ENCODE measurements at regions not wholly inside any gene's neighbourhood (a gene's known extent, or its start where the extent isn't known, plus 50 kb on each side); places are given as distances from the start of the nearest gene placed in this dataset.

- H3K4me1 ChIP-seq (ENCODE audit: control insufficient read depth in 2 of 2, insufficient read depth in 1 of 2, low read depth in 1 of 2, low read length in 2 of 2) = peaks cover 4 to 21% of the 10 kb centered on the region in 2 donors
- H3K4ac ChIP-seq (ENCODE audit: low read length) = no peak overlapping the region
- DNase-seq (ENCODE audit: low spot score) = no peak
- H3K79me1 ChIP-seq (ENCODE audit: low read depth, low read length) = no peaks in the 10 kb centered on the region
- H2BK5ac ChIP-seq (ENCODE audit: low read length) = no peak overlapping the region
- no peak overlapping the region for H2BK15ac ChIP-seq (ENCODE audit: low read length)
- no peak overlapping the region for H2AFZ ChIP-seq (ENCODE audit: low read length)
- no peak overlapping the region for H3K27ac ChIP-seq (replicated peaks; ENCODE audit: low read length)
- WGBS, 2 donors (ENCODE audit: extremely low coverage in 2 of 2, insufficient read length in 2 of 2, insufficient replicate concordance in 1 of 2) = no CpG with 5 or more reads among the region's 13 CpGs
- no peak overlapping the region for H4K91ac ChIP-seq (ENCODE audit: low read depth, low read length, poor library complexity)
- H3K27me3 ChIP-seq (ENCODE audit: control insufficient read depth in 3 of 3, insufficient read depth in 3 of 3, low read depth in 1 of 3, low read length in 3 of 3) = peaks cover 0 to 4% (median 0%) of the 10 kb centered on the region in 3 experiments
- H2BK120ac ChIP-seq (ENCODE audit: low read depth, low read length) = no peak overlapping the region
- H3K9me3 ChIP-seq (replicated peaks in 1 of 2; ENCODE audit: control insufficient read depth in 2 of 2, insufficient read depth in 1 of 2, low read depth in 1 of 2, low read length in 2 of 2) = no peaks in the 10 kb centered on the region
- no peak overlapping the region for H3K14ac ChIP-seq (ENCODE audit: low read length)
- H3K23ac ChIP-seq (ENCODE audit: low read depth, low read length, poor library complexity) = no peak overlapping the region
- H2AK5ac ChIP-seq (ENCODE audit: low read depth, low read length) = no peak overlapping the region
- no peak overlapping the region for H3K4me2 ChIP-seq (ENCODE audit: insufficient read depth, low read length, poor library complexity, severe bottlenecking)
- no peak overlapping the region for H3K4me3 ChIP-seq (ENCODE audit: low read length in 2 of 2)
- no peak overlapping the region for H2BK12ac ChIP-seq (ENCODE audit: low read length)
- no peak overlapping the region for H4K8ac ChIP-seq (ENCODE audit: low read depth, low read length)
- H3K9ac ChIP-seq (ENCODE audit: low read depth, low read length, poor library complexity) = no peak overlapping the region
- H3K18ac ChIP-seq (ENCODE audit: low read length) = no peak overlapping the region
- H3K36me3 ChIP-seq (replicated peaks in 1 of 2; ENCODE audit: control insufficient read depth in 2 of 2, insufficient read depth in 2 of 2, low read length in 2 of 2) = no peaks in the 10 kb centered on the region
These were observed 313.4 kb downstream of the BUD13 start for GRCh38 chr11:116459185-116460045.

DNA sequence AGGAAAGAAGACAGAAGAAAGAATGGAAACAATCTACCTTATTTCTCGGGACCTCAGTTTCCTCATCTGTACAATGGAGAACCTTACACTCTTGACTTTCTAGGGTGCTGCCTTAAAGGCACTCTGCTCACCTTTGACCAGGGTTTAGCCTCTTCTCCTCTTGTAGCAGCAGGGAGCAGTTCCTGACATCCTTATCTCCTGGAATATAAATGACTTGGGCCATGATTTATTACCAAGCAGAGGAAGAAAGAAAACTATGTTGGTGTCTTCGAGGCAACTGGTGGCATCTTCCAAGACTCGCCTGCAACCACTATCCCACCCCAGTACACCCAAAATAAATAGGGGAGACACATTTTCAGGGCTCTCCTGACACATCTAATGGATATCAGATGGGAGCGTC is 314.2 kb downstream of the BUD13 start:
- Histone ChIP-seq H3K14ac (ENCODE audit: low read length) (no peak overlapping the region), H2BK15ac (ENCODE audit: low read length) (no peak overlapping the region), H2BK12ac (ENCODE audit: low read length) (no peak overlapping the region), H3K79me1 (ENCODE audit: low read depth, low read length) (no peaks in the 10 kb centered on the region), H4K91ac (ENCODE audit: low read depth, low read length, poor library complexity) (no peak overlapping the region), H3K27me3 (ENCODE audit: control insufficient read depth in 3 of 3, insufficient read depth in 3 of 3, low read depth in 1 of 3, low read length in 3 of 3) (peaks cover 0 to 4% (median 0%) of the 10 kb centered on the region in 3 experiments), H2BK120ac (ENCODE audit: low read depth, low read length) (no peak overlapping the region), H3K27ac (replicated peaks; ENCODE audit: low read length) (no peak overlapping the region), H4K8ac (ENCODE audit: low read depth, low read length) (no peak overlapping the region), H3K18ac (ENCODE audit: low read length) (no peak overlapping the region), H3K4me2 (ENCODE audit: insufficient read depth, low read length, poor library complexity, severe bottlenecking) (no peak overlapping the region), H3K4me1 (ENCODE audit: control insufficient read depth in 2 of 2, insufficient read depth in 1 of 2, low read depth in 1 of 2, low read length in 2 of 2) (peaks cover 4 to 18% of the 10 kb centered on the region in 2 donors), H3K9ac (ENCODE audit: low read depth, low read length, poor library complexity) (no peak overlapping the region), H2AFZ (ENCODE audit: low read length) (no peak overlapping the region), H3K4me3 (ENCODE audit: low read length in 2 of 2) (no peak overlapping the region), H2AK5ac (ENCODE audit: low read depth, low read length) (no peak overlapping the region), H3K36me3 (replicated peaks in 1 of 2; ENCODE audit: control insufficient read depth in 2 of 2, insufficient read depth in 2 of 2, low read length in 2 of 2) (no peaks in the 10 kb centered on the region), H3K23ac (ENCODE audit: low read depth, low read length, poor library complexity) (no peak overlapping the region), H2BK5ac (ENCODE audit: low read length) (no peak overlapping the region), H3K4ac (ENCODE audit: low read length) (no peak overlapping the region), H3K9me3 (replicated peaks in 1 of 2; ENCODE audit: control insufficient read depth in 2 of 2, insufficient read depth in 1 of 2, low read depth in 1 of 2, low read length in 2 of 2) (no peaks in the 10 kb centered on the region)
- no peak for DNase-seq (ENCODE audit: low spot score)
- WGBS, 2 donors (ENCODE audit: extremely low coverage in 2 of 2, insufficient read length in 2 of 2, insufficient replicate concordance in 1 of 2) = no CpG with 5 or more reads among the region's 4 CpGs

GRCh38 chr11:116457336-116458007 is 315.3 kb downstream of the BUD13 start:
- H3K14ac ChIP-seq (ENCODE audit: low read length) = no peak overlapping the region
- DNase-seq (ENCODE audit: low spot score) = peak; percentile 41

GRCh38 chr11:116454951-116455350 is 317.8 kb downstream of the BUD13 start:
- Histone ChIP-seq H2BK5ac (ENCODE audit: low read length) (no peak overlapping the region), H3K36me3 (replicated peaks in 1 of 2; ENCODE audit: control insufficient read depth in 2 of 2, insufficient read depth in 2 of 2, low read length in 2 of 2) (no peaks in the 10 kb centered on the region), H3K4me2 (ENCODE audit: insufficient read depth, low read length, poor library complexity, severe bottlenecking) (no peak overlapping the region), H3K14ac (ENCODE audit: low read length) (no peak overlapping the region), H3K23ac (ENCODE audit: low read depth, low read length, poor library complexity) (no peak overlapping the region), H3K27me3 (ENCODE audit: control insufficient read depth in 3 of 3, insufficient read depth in 3 of 3, low read depth in 1 of 3, low read length in 3 of 3) (no peaks in the 10 kb centered on the region), H3K4ac (ENCODE audit: low read length) (no peak overlapping the region), H3K4me1 (ENCODE audit: control insufficient read depth in 2 of 2, insufficient read depth in 1 of 2, low read depth in 1 of 2, low read length in 2 of 2) (peaks cover 4 to 20% of the 10 kb centered on the region in 2 donors), H4K91ac (ENCODE audit: low read depth, low read length, poor library complexity) (no peak overlapping the region), H2BK15ac (ENCODE audit: low read length) (no peak overlapping the region), H4K8ac (ENCODE audit: low read depth, low read length) (no peak overlapping the region), H2AK5ac (ENCODE audit: low read depth, low read length) (no peak overlapping the region), H3K18ac (ENCODE audit: low read length) (no peak overlapping the region), H3K9ac (ENCODE audit: low read depth, low read length, poor library complexity) (no peak overlapping the region), H2BK12ac (ENCODE audit: low read length) (no peak overlapping the region), H2AFZ (ENCODE audit: low read length) (no peak overlapping the region), H3K4me3 (ENCODE audit: low read length in 2 of 2) (no peak overlapping the region), H3K9me3 (replicated peaks in 1 of 2; ENCODE audit: control insufficient read depth in 2 of 2, insufficient read depth in 1 of 2, low read depth in 1 of 2, low read length in 2 of 2) (no peaks in the 10 kb centered on the region), H3K27ac (replicated peaks; ENCODE audit: low read length) (no peak overlapping the region), H3K79me1 (ENCODE audit: low read depth, low read length) (no peaks in the 10 kb centered on the region), H2BK120ac (ENCODE audit: low read depth, low read length) (no peak overlapping the region)
- no peak for DNase-seq (ENCODE audit: low spot score)
- no CpG with 5 or more reads among the region's 1 CpG for WGBS, 2 donors (ENCODE audit: extremely low coverage in 2 of 2, insufficient read length in 2 of 2, insufficient replicate concordance in 1 of 2)

More at GRCh38 chr11:116457336-116458007, 315.3 kb downstream of the BUD13 start:
- Histone ChIP-seq H2AK5ac (ENCODE audit: low read depth, low read length) (no peak overlapping the region), H3K4me1 (ENCODE audit: control insufficient read depth in 2 of 2, insufficient read depth in 1 of 2, low read depth in 1 of 2, low read length in 2 of 2) (peaks cover 4 to 21% of the 10 kb centered on the region in 2 donors), H4K8ac (ENCODE audit: low read depth, low read length) (no peak overlapping the region), H3K79me1 (ENCODE audit: low read depth, low read length) (no peaks in the 10 kb centered on the region), H3K9ac (ENCODE audit: low read depth, low read length, poor library complexity) (no peak overlapping the region), H2BK12ac (ENCODE audit: low read length) (no peak overlapping the region), H2BK5ac (ENCODE audit: low read length) (peak overlapping the region; percentile 4), H3K4me3 (ENCODE audit: low read length in 2 of 2) (no peak overlapping the region), H2AFZ (ENCODE audit: low read length) (peak overlapping the region; percentile 67), H3K18ac (ENCODE audit: low read length) (peak overlapping the region; percentile 82), H3K4me2 (ENCODE audit: insufficient read depth, low read length, poor library complexity, severe bottlenecking) (no peak overlapping the region), H3K4ac (ENCODE audit: low read length) (no peak overlapping the region), H3K36me3 (replicated peaks in 1 of 2; ENCODE audit: control insufficient read depth in 2 of 2, insufficient read depth in 2 of 2, low read length in 2 of 2) (no peaks in the 10 kb centered on the region), H2BK120ac (ENCODE audit: low read depth, low read length) (peak overlapping the region; percentile 72), H4K91ac (ENCODE audit: low read depth, low read length, poor library complexity) (no peak overlapping the region), H3K9me3 (replicated peaks in 1 of 2; ENCODE audit: control insufficient read depth in 2 of 2, insufficient read depth in 1 of 2, low read depth in 1 of 2, low read length in 2 of 2) (no peaks in the 10 kb centered on the region), H2BK15ac (ENCODE audit: low read length) (no peak overlapping the region), H3K23ac (ENCODE audit: low read depth, low read length, poor library complexity) (no peak overlapping the region), H3K27me3 (ENCODE audit: control insufficient read depth in 3 of 3, insufficient read depth in 3 of 3, low read depth in 1 of 3, low read length in 3 of 3) (peaks cover 0 to 4% (median 0%) of the 10 kb centered on the region in 3 experiments), H3K27ac (replicated peaks; ENCODE audit: low read length) (peak overlapping the region; percentile 58)
- no CpG with 5 or more reads among the region's 10 CpGs for WGBS, 2 donors (ENCODE audit: extremely low coverage in 2 of 2, insufficient read length in 2 of 2, insufficient replicate concordance in 1 of 2)

All from neuronal stem cell (in vitro differentiated cells).